ENCODE measurements at regions not wholly inside any gene's neighbourhood (a gene's known extent, or its start where the extent isn't known, plus 50 kb on each side); places are given as distances from the start of the nearest gene placed in this dataset.

- no peak for TF ChIP-seq CTCF (IDR thresholded peaks at IDR 0.05; ENCODE audit: low read depth, low read length)
- peak in 1 of 2 donors; percentile 22 for DNase-seq (ENCODE audit: low read depth in 2 of 2)
- H3K4me3 ChIP-seq (replicated peaks in 1 of 2; ENCODE audit: low read depth in 2 of 2, low read length in 2 of 2), result no peak overlapping the region
Observed at GRCh38 chr6:46072866-46073265, 56.9 kb upstream of the ENPP4 start.

- no peak for TF ChIP-seq CTCF (IDR thresholded peaks at IDR 0.05; ENCODE audit: low read depth, low read length)
- no peak overlapping the region for H3K4me3 ChIP-seq (replicated peaks in 1 of 2; ENCODE audit: low read depth in 2 of 2, low read length in 2 of 2)
- DNase-seq (ENCODE audit: low read depth in 2 of 2), result no peak
Observed at GRCh38 chr6:46078294-46078693, 51.5 kb upstream of the ENPP4 start.

GRCh38 chr6:46079061-46079460 is 50.7 kb upstream of the ENPP4 start:
- TF ChIP-seq CTCF (IDR thresholded peaks at IDR 0.05; ENCODE audit: low read depth, low read length), result no peak
- DNase-seq (ENCODE audit: low read depth in 2 of 2), result no peak
- H3K4me3 ChIP-seq (replicated peaks in 1 of 2; ENCODE audit: low read depth in 2 of 2, low read length in 2 of 2), result no peak overlapping the region
